Hematopoietic multipotent progenitor cell treated with erythropoietin and hydrocortisone succinate and interleukin-3 and kit ligand, for 4 days (in vitro differentiated cells): ENCODE measurements at regions not wholly inside any gene's neighbourhood (a gene's known extent, or its start where the extent isn't known, plus 50 kb on each side); places are given as distances from the start of the nearest gene placed in this dataset.
"Not testable (repeated sequence)": the region's sequence is repeated elsewhere in the genome, so short reads cannot be mapped to it uniquely, and the experiment has no call there.

Experiments
- DNase-seq: peaks from one replicate; pipeline ENCODE4 v3.0.0-alpha.2; 2015

DNA sequence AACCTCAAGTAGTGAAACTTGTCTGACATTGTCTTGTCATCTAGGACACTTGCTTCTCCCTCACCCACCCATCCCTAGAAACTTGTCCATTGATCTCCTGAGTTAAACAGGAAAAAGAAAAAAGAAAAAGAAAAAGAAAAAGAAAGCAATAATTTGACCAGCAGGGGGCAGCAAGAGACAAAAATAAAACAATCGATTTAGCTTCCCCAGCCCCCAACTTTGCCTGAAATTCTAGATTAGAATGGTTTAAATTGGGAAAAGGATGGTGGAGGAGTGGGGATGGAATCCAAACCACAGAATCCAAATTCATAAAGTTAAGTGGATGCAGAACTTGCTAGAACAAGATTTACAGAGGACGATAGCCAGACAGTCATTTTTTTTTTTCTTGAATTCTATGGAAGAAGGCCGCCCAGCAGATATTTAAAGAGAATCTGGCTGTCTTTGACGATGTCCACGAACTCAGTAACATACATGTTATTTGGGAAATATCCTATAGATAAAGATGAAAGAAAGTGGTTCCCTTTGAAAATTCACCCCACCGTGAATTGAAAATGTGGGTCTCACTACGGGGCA is 282.9 kb downstream of the USP46 start:
- peak; percentile 77 for DNase-seq

DNA sequence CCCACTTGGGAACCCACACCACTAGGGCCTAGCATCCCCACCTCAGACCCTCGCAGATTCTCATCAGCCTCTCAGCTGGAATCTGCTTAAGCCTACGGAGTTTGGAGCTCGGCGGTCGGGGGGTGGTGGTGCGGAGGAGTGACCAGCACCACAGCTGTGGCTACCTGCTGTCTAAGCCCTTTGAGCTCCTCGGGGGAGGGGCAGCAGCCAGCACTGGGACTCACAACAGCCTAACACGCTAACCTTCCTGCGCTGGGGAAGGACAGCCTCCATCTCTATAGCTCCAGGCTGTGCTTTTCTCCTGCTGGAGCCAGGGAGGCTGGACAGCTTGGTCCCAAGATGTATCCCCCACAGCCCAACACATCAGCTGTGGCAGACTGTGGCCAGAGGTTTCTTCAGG is 281.5 kb downstream of the USP46 start:
- no peak for DNase-seq

DNA sequence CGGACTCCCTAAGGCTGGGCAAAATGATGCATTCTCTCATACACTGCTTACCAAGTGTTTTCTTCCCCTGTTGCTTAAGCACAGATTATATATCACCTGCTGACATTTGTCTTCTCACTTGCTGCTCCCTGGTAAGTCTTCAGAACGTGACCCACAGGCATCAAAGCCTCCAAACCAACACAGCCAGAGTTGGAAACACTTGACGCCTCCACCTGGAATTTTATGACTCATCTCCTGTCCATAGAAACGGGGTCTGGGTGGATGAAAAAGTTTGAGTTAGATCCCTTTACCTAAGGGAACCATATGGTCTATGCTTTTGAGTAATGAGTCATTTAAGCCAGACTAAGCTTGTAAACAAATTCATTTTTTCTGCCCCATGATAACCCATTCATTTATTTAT is 251.6 kb downstream of the USP46 start:
- DNase-seq = no peak

DNA sequence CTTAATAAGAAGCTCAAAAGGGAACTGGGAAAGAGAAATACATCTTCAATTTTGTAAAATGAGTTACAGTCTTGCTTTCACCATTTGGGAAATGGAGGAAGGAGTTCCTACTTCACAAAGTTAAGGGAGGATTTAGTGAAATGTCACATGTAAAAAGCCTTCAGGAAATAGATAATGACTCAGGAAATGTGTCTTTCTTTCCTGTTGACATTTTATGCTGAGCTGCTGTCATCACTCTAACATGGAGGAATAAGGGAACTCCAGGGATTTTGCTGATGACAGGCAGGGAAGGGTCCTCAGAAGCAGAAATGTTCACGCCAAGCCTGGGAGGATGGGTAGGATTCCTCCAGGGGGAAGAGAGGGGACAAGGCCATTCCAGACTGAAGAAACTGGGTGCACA is 251.1 kb downstream of the USP46 start:
- no peak for DNase-seq

DNA sequence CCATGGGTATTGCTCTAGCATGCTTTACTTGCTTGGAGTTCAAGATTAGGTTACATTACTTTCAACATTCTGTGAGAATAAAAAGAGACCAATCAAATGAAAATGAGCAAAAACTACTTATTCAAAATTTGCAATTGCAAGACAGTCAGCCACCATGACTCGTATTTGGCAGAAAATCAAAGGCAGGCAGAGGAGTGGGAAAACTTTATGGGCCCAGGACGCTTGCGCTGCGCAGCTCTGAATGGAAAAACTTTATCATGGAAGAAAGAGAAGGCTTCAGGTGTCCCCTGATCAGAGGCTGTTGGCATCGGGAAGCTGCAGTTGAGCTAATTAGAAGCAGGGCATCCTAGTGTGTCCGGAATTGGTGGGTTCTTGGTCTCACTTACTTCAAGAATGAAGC is 250.6 kb downstream of the USP46 start:
- DNase-seq = no peak

DNA sequence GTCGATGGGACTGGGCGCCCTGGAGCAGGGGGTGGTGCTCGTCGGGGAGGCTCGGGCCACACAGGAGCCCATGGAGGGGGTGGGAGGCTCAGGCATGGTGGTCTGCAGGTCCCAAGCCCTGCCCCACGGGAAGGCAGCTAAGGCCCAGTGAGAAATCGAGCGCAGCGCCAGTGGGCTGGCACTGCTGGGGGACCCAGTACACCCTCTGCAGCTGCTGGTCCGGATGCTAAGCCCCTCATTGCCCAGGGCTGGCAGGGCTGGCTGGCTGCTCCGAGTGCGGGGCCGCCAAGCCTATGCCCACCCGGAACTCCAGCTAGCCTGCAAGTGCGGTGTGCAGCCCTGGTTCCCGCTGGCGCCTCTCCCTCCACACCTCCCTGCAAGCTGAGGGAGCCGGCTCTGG is 249.3 kb downstream of the USP46 start:
- DNase-seq = not testable (repeated sequence)

DNA sequence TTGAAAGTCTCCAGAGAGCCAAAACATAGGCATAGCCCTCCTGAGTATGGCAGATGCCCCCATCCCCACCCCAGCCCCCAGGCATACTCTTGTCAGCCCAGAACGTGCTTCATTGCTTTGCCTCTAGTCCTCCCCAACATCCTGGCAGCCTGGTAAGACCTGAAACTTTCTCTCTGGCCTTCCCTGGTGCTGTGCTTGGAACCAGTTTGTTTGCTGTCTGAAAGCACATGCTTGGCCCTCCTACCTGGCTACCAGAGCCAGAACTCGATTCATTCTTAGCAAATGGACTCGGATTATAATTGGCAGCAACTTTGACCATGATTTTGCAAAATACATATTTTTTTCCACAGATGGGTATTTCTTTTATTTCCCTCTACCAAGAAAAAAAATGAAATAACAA is 248.1 kb downstream of the USP46 start:
- no peak for DNase-seq

DNA sequence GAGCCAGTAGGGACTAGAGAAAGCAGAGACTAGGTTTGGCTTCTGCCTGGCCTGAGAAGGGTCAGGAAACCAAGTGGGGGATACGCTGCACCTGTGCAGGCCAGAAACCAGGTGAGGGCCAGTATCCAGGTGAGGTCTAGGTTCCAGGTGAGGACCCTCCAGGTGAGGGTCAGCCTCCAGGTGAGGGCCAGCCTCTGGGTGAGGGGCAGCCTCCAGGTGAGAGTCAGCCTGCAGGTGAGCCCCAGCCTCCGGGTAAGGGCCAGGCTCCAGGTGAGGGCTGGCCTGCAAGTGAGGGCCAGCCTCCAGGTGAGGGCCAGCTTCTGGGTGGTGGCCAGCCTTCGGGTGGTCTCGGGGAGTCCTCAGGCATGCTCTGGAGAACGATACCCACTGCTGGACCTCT is 238.8 kb downstream of the USP46 start:
- DNase-seq = no peak

DNA sequence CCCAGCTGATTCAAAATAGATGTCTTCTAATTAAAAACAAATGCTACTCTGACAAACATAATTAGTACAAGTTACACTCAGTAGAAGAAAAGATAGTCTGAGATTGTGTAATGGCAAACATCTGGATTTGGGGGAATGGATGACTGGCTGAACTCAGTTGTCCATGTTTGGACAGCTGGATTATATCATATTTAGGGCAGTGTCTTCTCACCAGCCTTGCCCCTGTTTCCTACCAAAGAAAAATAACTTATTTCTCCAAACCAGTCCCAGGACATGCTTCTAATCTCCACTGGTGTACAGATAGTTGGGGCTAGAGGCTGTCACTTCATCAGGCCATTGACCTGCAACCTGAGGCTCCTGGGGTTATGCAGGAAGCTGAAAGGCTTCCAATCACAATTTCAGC is 237.3 kb downstream of the USP46 start:
- DNase-seq = no peak

DNA sequence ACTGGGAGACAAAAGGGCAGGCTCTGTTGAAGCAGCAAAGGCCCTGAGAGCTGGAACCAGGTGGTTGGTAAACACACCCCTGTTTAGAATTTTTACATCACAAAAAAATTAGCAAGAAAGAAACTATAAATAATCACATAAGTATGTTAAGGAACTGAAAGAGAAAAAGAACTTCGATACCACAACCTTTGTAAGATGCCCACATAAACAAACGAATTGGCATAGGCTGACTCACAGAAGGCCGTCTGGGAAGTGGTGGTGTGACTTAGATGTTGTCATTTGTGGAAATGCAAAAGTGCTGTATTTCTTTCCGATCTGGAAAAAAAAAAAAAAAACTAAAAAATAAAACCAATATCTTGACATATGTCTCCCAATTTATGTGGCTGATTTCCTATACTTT is 235.1 kb downstream of the USP46 start:
- no peak for DNase-seq

DNA sequence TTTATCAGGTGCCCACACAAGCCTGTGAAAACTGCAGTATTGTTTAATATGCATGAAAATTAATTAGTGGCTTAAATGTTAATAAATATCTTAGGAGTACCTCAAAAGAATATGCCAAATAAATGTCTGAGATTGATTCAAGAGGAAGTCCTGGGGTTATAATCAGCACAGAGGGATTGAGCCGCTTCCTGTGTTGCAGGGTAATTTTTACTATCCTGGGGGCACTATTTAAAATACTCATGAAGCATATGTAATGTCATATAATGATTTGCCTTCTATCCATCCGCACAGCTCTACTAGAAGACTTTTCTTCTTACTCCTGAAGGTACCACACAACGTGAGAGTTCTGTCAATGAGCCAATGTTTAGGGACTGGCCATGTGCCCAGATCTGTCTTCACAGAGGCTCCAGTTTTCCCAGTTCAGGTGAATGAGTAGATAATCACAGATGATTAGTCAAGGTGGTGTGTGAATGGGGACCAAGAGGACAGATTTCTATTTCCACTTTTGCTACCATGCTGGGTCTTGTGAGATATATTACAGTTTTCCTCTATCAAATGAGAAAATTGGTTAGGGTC is 233.3 kb downstream of the USP46 start:
- DNase-seq = no peak

DNA sequence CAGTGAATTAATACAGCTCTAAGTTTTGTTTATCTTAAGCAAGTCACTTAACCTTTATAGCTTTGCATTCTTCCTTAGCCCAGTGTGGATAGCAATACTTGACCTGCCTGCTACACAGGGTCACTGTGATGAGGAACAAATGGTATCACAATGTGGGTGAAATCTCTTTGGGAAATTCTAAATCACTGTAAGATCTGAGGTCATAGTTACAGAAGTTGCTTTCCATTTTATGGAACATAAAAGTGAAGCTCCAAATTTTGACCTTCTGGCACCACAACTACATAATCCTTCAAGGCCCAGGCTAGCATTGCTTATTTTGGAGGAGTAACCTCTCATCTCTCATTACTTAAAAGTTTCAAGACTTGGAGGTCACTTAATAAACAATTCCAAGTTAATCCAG is 227.7 kb downstream of the USP46 start:
- no peak for DNase-seq

DNA sequence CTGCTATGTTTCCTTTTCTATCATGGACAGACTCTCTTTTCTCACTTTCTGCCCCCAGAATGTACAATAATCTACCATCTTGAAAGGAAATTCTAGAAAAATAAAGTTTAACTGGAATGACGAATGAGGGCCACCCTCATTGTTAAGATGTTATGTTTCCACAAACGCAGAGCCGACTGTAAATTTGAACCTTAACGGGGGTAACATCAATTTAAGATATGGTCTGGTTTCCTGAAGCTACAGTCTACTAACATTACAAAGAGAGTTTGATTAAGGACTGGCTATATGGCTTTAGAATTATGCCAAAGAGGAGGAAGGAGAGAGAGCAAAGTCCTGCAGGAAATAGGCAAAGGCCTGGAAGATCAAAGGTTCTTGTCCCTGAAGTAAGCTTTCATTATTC is 227.2 kb downstream of the USP46 start:
- DNase-seq = no peak

DNA sequence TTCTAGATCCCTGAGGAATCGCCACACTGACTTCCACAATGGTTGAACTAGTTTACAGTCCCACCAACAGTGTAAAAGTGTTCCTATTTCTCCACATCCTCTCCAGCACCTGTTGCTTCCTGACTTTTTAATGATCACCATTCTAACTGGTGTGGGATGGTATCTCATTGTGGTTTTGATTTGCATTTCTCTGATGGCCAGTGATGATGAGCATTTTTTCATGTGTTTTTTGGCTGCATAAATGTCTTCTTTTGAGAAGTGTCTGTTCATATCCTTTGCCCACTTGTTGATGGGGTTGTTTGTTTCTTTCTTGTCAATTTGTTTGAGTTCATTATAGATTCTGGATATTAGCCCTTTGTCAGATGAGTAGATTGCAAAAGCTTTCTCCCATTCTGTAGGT is 216.6 kb downstream of the USP46 start:
- DNase-seq = not testable (repeated sequence)

DNA sequence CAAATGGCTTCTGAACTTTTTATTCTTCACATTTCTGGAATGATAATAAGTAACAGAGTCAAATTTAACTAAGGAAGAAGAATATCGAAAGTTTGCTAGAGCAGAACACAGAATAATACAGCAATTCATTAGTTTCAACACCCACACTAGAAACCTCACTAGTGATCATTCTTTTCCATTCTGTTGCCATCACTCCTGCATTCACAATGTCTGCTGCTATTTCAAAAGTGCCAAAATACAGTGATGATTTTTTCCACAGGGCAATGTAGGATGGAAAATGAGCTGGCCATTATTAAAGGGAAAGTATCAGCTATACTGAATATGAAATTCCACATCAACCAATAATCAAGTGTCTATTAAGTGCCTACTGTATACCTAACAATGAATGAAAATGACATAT is 186.7 kb downstream of the USP46 start:
- no peak for DNase-seq

DNA sequence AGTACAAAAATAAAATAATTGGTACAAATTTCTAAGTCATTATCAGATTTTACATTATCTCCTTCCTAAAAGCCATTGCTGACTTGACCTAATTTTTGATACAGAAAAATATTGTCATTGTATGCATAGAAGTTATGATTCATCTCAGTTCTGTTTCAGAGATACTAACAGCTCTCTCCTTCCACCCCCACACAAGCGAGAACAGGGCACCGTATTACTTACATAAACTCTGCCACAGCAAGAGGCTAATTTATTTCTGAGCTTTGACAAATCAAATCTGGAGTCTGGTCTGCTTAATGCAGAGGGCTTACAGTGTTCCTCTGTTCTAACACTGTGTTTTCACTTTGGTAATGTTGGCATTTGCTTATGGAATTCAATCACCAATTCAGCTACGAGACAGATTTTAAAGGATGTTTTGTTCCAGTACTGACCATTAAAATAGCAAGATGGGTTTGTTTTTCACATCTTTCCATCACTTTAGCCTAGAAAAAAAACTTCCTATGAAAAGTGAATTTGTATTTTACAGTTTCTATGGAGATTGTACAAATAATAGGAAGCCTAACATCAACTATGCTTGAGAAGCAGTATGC is 181.8 kb downstream of the USP46 start:
- no peak for DNase-seq

DNA sequence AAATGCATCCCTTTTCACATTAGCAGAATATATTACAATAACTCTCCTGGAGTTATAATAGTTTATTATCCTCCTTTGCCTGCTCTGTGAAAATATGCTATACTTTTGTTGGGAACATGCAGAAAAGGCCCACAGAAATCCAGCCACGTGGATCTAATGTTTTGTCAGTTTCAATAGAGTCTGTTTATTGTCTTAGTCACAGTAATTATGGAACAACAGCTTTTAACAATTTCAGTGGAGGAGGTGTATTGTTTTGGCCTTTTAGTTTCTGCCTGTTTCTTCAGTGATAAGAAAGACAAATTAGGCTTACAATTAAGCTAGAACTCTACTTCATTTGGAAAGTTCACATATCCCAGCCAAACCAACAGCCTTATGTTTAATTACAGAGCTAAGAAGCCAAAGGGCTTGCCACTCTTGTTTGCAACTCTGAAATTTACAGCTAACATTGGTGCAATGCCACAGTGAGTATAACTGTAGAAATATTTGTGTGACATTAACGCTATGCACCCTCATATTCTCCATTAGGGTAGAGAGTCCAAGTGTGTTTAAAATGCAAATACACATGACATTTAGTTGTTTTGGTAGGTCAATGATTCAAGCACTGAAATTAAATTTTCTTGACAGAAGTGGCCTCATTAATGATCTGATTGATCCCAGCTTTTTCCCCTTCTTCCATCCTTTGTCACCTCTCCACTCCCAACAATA is 175.8 kb downstream of the USP46 start:
- no peak for DNase-seq

DNA sequence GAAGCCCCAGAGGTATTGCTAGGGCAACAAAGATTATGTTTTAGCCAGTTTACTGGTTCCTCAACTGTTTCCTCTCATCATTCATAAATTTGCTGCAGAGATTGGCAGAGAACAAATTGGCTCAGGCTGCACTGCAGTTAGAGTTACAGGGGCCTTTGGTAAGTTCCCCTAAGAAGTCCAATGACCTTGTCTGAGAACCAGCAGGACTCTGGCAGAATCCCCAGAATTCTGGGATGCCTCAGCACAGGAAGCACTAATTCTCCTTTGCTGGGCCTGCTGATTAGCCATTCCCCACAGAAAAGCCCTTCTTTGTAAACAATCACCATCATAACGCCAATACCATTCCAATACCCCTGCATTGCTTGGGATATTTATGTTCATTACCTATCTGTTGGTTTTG is 151.3 kb downstream of the USP46 start:
- DNase-seq = no peak

DNA sequence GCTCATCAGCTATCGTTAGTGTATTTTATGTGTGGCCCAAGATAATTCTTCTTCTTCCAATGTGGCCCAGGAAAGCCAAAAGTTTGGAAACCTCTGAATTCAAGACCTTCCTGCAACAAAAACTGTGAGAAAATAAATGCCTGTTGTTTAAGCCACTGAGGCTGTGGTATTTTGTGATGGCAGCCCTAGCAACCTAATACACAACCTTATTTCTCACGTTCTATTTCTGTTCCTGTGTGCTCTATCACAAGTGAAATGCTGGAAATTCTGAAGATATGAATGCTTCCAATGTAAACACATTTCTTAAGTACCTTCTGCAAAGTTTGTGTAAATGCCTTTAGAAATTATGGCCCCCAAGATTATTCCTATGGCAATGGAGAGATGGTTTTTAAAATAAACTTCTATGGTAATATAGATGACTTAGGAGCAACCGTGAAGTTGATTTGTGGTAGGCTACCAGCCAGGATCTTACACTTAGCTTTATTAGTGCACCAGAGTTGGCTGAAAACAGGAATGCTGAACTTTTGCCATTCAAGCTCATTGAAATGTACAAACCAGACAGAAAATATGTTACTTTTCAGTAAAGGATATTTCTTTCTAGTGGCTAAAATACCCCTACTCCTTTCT is 148.0 kb downstream of the USP46 start:
- DNase-seq = no peak

DNA sequence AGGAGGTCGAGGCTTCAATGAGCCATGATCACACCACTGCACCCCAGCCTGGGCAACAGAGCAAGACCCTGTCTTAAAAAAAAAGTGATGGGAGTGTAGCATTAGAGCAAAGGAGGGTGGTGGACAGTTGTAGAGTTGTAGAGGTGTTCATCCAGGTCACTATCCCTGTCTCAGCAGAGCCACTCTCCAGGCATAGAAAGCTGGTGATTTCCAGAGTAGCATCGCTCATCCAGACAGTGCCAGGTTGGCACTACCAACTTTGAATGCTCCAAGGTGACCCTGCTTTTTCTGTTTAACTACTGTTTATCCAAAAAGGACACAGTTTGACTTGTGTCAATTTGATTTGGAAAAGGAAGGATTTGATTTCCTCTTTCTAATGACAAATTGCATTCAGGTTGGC is 147.3 kb downstream of the USP46 start:
- no peak for DNase-seq

DNA sequence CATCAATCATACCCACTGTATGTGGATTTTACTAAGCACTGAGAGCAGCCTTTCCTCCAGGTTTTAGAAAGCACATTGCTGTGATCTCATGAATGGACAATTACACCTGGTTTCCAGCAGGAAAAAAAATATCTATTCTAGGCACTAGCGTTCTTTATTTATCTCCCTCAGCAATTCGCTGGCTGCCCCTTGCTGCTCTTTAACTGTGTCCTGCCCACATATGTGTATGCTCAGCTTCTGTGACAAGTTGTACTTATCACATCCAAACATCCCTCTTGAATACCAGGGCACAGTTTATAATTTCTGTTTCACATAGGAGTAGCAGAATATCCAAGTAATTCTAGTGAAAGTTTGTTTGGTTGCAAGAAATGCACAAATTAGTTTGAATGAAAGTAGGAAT is 146.8 kb downstream of the USP46 start:
- DNase-seq = no peak

DNA sequence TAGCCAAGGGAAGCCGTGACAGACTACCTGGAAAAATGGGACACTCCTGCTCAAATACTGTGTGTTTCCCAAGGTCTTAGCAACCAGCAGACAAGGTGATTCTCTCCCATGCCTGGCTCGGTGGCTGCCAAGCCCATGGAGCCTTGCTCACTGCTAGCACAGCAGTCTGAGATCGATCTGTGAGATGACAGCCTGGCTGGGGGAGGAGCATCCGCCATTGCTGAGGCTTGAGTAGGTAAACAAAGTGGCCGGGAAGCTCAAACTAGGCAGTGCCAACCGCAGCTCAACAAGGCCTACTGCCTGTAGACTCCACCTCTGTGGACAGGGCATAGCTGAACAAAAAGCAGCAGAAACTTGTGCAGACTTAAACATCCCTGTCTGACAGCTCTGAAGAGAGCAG is 137.0 kb downstream of the USP46 start:
- DNase-seq = not testable (repeated sequence)

DNA sequence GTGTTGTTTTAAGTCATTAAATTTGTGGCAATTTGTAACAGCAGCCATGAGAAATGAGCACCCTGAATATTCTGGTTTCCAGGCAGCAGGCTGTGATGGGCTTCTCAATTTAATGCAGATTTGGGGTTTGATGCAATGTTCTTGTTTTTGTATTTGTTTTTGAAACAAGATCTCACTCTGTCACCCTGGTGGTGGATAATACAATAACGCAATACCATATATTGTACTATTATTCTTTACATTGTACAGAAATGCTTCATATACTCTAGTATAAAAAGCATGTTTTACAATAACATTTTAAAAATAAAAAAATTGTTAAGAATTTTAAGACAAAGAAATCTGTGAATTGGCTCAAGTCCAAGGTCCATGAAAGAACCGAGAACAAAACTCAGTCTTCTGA is 129.1 kb downstream of the USP46 start:
- DNase-seq = no peak

DNA sequence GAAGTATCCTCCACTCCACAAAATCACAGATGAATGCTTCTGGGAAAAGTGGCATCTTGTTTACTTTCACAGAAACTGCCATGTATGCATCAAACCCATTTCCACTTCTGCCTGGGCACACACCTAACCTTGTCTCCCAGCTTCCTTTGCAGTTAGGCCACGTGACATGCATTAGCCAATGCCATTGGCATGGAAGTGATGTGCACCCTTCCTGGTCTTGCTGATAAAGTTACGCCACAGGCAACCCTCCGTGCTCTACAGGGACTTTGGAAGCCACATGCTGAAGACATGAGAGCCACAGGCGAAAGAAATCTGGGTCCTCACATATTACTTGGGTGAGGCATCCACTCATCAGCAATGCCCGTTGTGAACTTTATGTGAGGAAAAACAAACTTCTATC is 123.3 kb downstream of the USP46 start:
- no peak for DNase-seq
